Endothelial cell of umbilical vein (primary cell): ENCODE measurements at regions not wholly inside any gene's neighbourhood (a gene's known extent, or its start where the extent isn't known, plus 50 kb on each side); places are given as distances from the start of the nearest gene placed in this dataset.

Experiments used
- CTCF ChIP-seq, 2 donors: IDR thresholded peaks; 1 replicate in 1 of 2; 2 replicates in 1 of 2; pipeline ENCODE4 v1.5.1; 2011; ENCODE audit warnings: low read length in 2 of 2, mild to moderate bottlenecking in 2 of 2, moderate library complexity in 2 of 2, control low read depth in 1 of 2, inconsistent platforms in 1 of 2, low read depth in 1 of 2; ENCODE audit not compliant: insufficient read depth in 1 of 2; ENCODE audit errors: extremely low read depth in 1 of 2
- EZH2 ChIP-seq: IDR thresholded peaks from 2 replicates; pipeline ENCODE4 v1.6.1; 2012; ENCODE audit warnings: borderline replicate concordance, low read depth, mild to moderate bottlenecking, moderate library complexity, low read length, inconsistent platforms; ENCODE audit not compliant: severe bottlenecking
- FOS ChIP-seq: IDR thresholded peaks from 2 replicates; pipeline ENCODE4 v1.6.1; 2011; ENCODE audit warnings: mild to moderate bottlenecking, low read length, moderate library complexity, borderline replicate concordance; ENCODE audit not compliant: insufficient read depth
- JUN ChIP-seq: IDR thresholded peaks from 2 replicates; pipeline ENCODE4 v1.6.1; 2011; ENCODE audit warnings: borderline replicate concordance, low read depth; ENCODE audit not compliant: insufficient read length, insufficient read depth
- MYC ChIP-seq: IDR thresholded peaks from one replicate; pipeline ENCODE4 v1.6.1; 2011; ENCODE audit warnings: mild to moderate bottlenecking, low read depth, low read length
- POLR2A ChIP-seq: IDR thresholded peaks from 2 replicates; pipeline ENCODE4 v1.6.1; 2012; ENCODE audit warnings: low read depth, mild to moderate bottlenecking, control low read depth, low read length
- POLR2AphosphoS5 ChIP-seq: IDR thresholded peaks from 2 replicates; pipeline ENCODE4 v1.6.1; 2012; ENCODE audit warnings: low read depth, mild to moderate bottlenecking, control low read depth, low read length, moderate library complexity; ENCODE audit not compliant: insufficient read depth
- TF ChIP-seq, protein P1 (sequence below): IDR thresholded peaks from 2 replicates; pipeline ENCODE4 v1.6.1; 2011; ENCODE audit not compliant: insufficient read depth, insufficient read length

DNA sequence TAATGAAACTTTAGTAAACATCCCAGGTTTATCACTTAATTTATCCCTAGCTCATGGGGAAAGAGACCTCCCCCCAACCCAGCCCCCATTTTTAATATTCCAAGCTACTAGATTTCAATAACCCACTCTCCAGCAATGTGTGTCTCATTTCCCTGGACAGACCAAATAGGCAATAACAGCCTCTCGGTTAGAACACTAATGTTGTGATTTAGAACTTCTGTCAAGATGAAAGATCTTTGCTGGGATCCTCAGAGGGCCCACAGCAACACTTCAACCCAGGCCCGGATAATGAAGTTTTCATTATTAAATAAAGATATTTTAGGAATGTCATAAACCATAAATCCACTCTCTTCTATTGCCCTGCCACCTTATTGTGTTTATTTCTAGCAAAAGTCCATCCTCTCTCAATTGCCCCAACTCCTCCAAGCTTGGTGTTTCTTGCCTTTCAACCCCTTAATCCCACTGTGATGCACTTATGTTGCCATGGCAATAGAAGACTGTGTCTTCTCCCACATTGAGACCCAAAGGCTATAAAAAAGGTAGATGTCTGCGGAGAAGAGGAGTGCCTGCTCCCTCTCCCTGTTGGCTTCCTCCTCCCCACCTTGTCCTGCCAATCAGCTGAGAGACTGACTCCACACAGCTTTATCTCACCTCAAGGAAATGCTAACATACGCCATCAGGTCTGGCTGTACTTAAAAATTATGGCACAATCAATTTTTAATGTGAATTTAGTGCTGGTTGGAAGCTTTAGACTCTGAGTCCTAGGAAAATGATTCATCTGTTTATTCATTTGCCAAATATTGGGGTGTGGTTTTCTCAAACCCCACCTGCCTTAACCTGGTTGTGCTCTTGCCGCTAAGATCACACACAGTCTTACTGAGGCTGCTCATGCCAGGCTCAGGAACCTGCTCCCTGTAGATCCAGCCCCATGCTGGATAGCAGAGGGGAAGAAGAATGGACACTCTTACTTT lies 258.3 kb upstream of the CAMK1G start:
- TF ChIP-seq POLR2A (no peak), CTCF (IDR thresholded peaks at IDR 0.05; ENCODE audit: extremely low read depth in 1 of 2, insufficient read depth in 1 of 2, low read depth in 1 of 2, low read length in 2 of 2) (no peak), EZH2 (no peak), MYC (no peak), FOS (no peak), POLR2AphosphoS5 (no peak), JUN (no peak)
- TF ChIP-seq, protein P1, sequence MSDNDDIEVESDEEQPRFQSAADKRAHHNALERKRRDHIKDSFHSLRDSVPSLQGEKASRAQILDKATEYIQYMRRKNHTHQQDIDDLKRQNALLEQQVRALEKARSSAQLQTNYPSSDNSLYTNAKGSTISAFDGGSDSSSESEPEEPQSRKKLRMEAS: no peak
